Loucy (cell line): ENCODE measurements at regions not wholly inside any gene's neighbourhood (a gene's known extent, or its start where the extent isn't known, plus 50 kb on each side); places are given as distances from the start of the nearest gene placed in this dataset.

Experiments used
- H2AFZ ChIP-seq: fragments of 200-600 bp; sonication (generic); 2 replicates; pipeline ENCODE4 v1.6.0; 2016; ENCODE audit warnings: antibody characterized with exemption, mild to moderate bottlenecking, low read length, moderate library complexity
- H3F3A ChIP-seq: fragments of 200-600 bp; 2 replicates; pipeline ENCODE4 v1.6.0; 2016; ENCODE audit warnings: antibody characterized with exemption, low read depth, mild to moderate bottlenecking
- H3K27me3 ChIP-seq: fragments of 200-600 bp; sonication (generic); 2 replicates; pipeline ENCODE4 v1.6.1; 2014; ENCODE audit warnings: low read length, mild to moderate bottlenecking; ENCODE audit not compliant: insufficient read depth, poor library complexity, severe bottlenecking
- H3K36me3 ChIP-seq: fragments of 200-600 bp; sonication (generic); 2 replicates; pipeline ENCODE4 v1.6.1; 2016; ENCODE audit warnings: low read length; ENCODE audit not compliant: insufficient read depth
- H3K4me1 ChIP-seq: fragments of 200-600 bp; sonication (generic); 2 replicates; pipeline ENCODE4 v1.5.1; 2014; ENCODE audit warnings: low read length, mild to moderate bottlenecking; ENCODE audit not compliant: insufficient read depth, poor library complexity, severe bottlenecking
- H3K4me2 ChIP-seq: fragments of 200-600 bp; sonication (generic); 2 replicates; pipeline ENCODE4 v1.6.0; 2014; ENCODE audit warnings: antibody characterized with exemption, low read length, low read depth, mild to moderate bottlenecking; ENCODE audit not compliant: poor library complexity, severe bottlenecking
- H3K4me3 ChIP-seq: fragments of 200-600 bp; sonication (generic); 2 replicates; pipeline ENCODE4 v1.5.1; 2014; ENCODE audit warnings: low read length, mild to moderate bottlenecking, mixed read lengths; ENCODE audit not compliant: poor library complexity, severe bottlenecking
- H3K79me2 ChIP-seq: fragments of 200-600 bp; sonication (generic); 2 replicates; pipeline ENCODE4 v1.6.1; 2014; ENCODE audit warnings: low read length; ENCODE audit not compliant: insufficient read depth
- H3K9ac ChIP-seq: fragments of 200-600 bp; sonication (generic); 2 replicates; pipeline ENCODE4 v1.6.0; 2014; ENCODE audit warnings: mild to moderate bottlenecking, low read depth, low read length, moderate library complexity; ENCODE audit not compliant: poor library complexity, severe bottlenecking
- H3K9me2 ChIP-seq: fragments of 200-600 bp; sonication (generic); replicated peaks from 2 replicates; pipeline ENCODE4 v1.6.1; 2016; ENCODE audit warnings: low read depth, low read length, mixed read lengths
- H3K9me3 ChIP-seq: fragments of 200-600 bp; sonication (generic); 2 replicates; pipeline ENCODE4 v1.6.1; 2014; ENCODE audit warnings: mild to moderate bottlenecking, antibody characterized with exemption, low read length, low read depth; ENCODE audit not compliant: insufficient read depth
- H4K20me1 ChIP-seq: fragments of 200-600 bp; sonication (generic); 2 replicates; pipeline ENCODE4 v1.6.0; 2014; ENCODE audit warnings: antibody characterized with exemption, low read length, mild to moderate bottlenecking; ENCODE audit not compliant: insufficient read depth, poor library complexity, severe bottlenecking
- EZH2phosphoT487 ChIP-seq: fragments of 200-600 bp; IDR thresholded peaks from 2 replicates; pipeline ENCODE4 v1.6.1; 2018; ENCODE audit warnings: antibody characterized with exemption, mild to moderate bottlenecking, moderate library complexity, borderline replicate concordance
- TF ChIP-seq, protein P1 (sequence below): fragments of 200-600 bp; sonication (generic); conservative IDR thresholded peaks from 2 replicates; pipeline ENCODE4 v1.5.1; 2014; ENCODE audit warnings: mild to moderate bottlenecking, antibody characterized with exemption, low read length

- H3K9me2 ChIP-seq = no peaks in the 10 kb centered on the region
- H3K4me2 ChIP-seq = no peak overlapping the region
- no peaks in the 10 kb centered on the region for H3K79me2 ChIP-seq
- no peaks in the 10 kb centered on the region for H3K4me1 ChIP-seq
- H2AFZ ChIP-seq = no peak overlapping the region
- TF ChIP-seq, protein P1, sequence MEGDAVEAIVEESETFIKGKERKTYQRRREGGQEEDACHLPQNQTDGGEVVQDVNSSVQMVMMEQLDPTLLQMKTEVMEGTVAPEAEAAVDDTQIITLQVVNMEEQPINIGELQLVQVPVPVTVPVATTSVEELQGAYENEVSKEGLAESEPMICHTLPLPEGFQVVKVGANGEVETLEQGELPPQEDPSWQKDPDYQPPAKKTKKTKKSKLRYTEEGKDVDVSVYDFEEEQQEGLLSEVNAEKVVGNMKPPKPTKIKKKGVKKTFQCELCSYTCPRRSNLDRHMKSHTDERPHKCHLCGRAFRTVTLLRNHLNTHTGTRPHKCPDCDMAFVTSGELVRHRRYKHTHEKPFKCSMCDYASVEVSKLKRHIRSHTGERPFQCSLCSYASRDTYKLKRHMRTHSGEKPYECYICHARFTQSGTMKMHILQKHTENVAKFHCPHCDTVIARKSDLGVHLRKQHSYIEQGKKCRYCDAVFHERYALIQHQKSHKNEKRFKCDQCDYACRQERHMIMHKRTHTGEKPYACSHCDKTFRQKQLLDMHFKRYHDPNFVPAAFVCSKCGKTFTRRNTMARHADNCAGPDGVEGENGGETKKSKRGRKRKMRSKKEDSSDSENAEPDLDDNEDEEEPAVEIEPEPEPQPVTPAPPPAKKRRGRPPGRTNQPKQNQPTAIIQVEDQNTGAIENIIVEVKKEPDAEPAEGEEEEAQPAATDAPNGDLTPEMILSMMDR = no peak
- TF ChIP-seq EZH2phosphoT487 = no peak
- no peaks in the 10 kb centered on the region for H3F3A ChIP-seq
- no peak overlapping the region for H3K9ac ChIP-seq
- H3K36me3 ChIP-seq = no peaks in the 10 kb centered on the region
- H4K20me1 ChIP-seq = no peaks in the 10 kb centered on the region
- H3K27me3 ChIP-seq = no peaks in the 10 kb centered on the region
- no peak overlapping the region for H3K4me3 ChIP-seq
- no peaks in the 10 kb centered on the region for H3K9me3 ChIP-seq
These were observed 212.8 kb upstream of the KLF12 start for GRCh38 chr13:74346960-74347359.

GRCh38 chr13:74338341-74338740 is 204.1 kb upstream of the KLF12 start:
- Histone ChIP-seq H3K36me3 (no peaks in the 10 kb centered on the region), H2AFZ (no peak overlapping the region), H3K9me3 (no peaks in the 10 kb centered on the region), H3K9ac (no peak overlapping the region), H3F3A (no peaks in the 10 kb centered on the region), H3K4me3 (no peak overlapping the region), H3K79me2 (no peaks in the 10 kb centered on the region), H3K4me1 (no peaks in the 10 kb centered on the region), H3K4me2 (no peak overlapping the region), H3K27me3 (no peaks in the 10 kb centered on the region), H4K20me1 (no peaks in the 10 kb centered on the region), H3K9me2 (no peaks in the 10 kb centered on the region)
- TF ChIP-seq, protein P1 = no peak
- TF ChIP-seq EZH2phosphoT487 = no peak

- H3K9me3 ChIP-seq = no peaks in the 10 kb centered on the region
- H3K9ac ChIP-seq = no peak overlapping the region
- no peaks in the 10 kb centered on the region for H3F3A ChIP-seq
- no peak overlapping the region for H2AFZ ChIP-seq
- H3K79me2 ChIP-seq = no peaks in the 10 kb centered on the region
- H3K9me2 ChIP-seq = no peaks in the 10 kb centered on the region
- no peak overlapping the region for H3K4me3 ChIP-seq
- H3K36me3 ChIP-seq = no peaks in the 10 kb centered on the region
- TF ChIP-seq, protein P1 = no peak
- no peak for TF ChIP-seq EZH2phosphoT487
- no peaks in the 10 kb centered on the region for H4K20me1 ChIP-seq
- no peak overlapping the region for H3K4me2 ChIP-seq
- H3K4me1 ChIP-seq = no peaks in the 10 kb centered on the region
- no peaks in the 10 kb centered on the region for H3K27me3 ChIP-seq
These were observed 202.3 kb upstream of the KLF12 start for GRCh38 chr13:74336546-74336945.
